HG03095 (cell line): ENCODE measurements at regions not wholly inside any gene's neighbourhood (a gene's known extent, or its start where the extent isn't known, plus 50 kb on each side); places are given as distances from the start of the nearest gene placed in this dataset.
"Not testable (repeated sequence)": the region's sequence is repeated elsewhere in the genome, so short reads cannot be mapped to it uniquely, and the experiment has no call there.

Experiments used
- ATAC-seq: cut with Tn5 transposase; IDR thresholded peaks from one replicate; pipeline ENCODE4 v1.9.1; 2021; ENCODE audit warnings: moderate library complexity; ENCODE audit not compliant: unreplicated experiment

DNA sequence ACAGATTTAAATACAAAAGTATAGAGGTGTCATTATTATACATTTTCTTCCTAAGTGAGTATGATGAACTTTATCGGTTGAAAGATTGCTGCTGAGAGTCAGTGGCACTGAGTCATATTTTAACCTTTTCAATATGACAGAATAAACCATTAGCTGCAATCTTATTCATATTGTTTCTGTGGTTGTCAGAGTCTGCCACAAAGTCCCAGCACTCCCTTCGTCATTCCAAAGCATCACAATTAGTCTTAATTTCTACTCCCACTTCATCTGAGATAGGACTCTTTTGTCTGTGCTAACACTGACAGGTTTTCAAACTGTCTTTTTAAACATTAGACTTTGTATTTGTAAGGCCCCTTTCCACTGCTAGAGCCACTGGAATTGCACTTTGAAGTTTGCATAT, 656.9 kb downstream of the MTRR start:
- no peak for ATAC-seq

GRCh38 chr5:8528106-8528505, 659.2 kb downstream of the MTRR start:
- ATAC-seq = no peak

DNA sequence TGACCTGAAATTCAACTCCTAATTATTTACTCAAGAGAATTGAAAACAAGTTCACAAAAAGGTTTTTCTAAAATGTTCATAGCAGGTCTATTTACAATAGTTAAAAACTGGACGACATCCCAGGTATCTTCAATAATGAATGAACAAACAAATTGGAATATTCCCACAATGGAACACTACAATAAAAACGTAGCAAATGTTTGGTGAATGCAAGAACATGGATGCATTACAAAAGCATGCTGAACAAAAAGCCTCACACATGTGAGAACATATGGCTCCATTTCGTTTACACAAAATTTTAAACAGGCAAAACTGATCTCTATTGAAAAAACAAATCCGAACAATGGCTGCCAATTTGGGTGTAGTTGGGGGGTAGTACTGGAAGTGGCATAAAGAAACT, 669.9 kb downstream of the MTRR start:
- ATAC-seq = no peak

DNA sequence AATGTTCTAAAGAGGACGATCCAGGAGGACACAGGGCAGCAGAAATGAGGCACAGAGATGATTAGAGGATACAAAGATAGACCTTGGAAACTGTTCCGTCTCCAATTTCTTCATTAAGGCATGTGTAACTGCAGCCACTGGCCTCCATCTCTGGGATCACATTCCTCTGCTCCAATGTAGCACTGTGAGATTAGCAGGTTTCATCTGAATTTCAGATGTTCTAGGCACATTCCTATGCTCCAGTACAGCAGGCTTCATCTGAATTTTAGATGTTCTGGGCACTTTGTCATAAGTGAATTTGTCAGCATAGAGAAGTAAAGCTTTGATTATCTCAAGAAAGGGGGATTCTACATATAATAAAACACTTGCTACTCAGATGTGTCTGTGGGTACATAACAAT, 671.4 kb downstream of the MTRR start:
- ATAC-seq = no peak

- no peak for ATAC-seq
These were observed 682.0 kb downstream of the MTRR start for GRCh38 chr5:8550921-8551320.

- ATAC-seq = no peak
These were observed 684.4 kb downstream of the MTRR start for GRCh38 chr5:8553364-8553763.

DNA sequence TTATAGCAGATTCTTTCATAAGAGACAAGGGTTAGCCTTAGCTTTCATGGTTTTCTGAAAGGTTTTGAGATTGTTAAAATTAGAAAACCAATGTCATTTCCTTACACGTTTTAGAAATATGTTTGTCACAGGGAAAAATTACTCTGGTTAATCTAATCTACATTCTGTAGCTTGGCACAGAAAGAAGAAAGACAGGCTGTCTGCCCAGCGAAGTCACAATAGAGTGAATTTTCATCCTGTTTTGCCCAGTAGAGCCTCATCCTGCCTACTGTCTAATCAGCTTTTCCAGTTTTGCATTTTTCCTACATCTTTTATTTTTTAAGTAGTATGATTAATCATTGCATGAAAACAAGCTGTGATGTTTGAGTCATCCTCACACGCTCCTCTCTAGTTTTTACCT, 688.8 kb downstream of the MTRR start:
- no peak for ATAC-seq

DNA sequence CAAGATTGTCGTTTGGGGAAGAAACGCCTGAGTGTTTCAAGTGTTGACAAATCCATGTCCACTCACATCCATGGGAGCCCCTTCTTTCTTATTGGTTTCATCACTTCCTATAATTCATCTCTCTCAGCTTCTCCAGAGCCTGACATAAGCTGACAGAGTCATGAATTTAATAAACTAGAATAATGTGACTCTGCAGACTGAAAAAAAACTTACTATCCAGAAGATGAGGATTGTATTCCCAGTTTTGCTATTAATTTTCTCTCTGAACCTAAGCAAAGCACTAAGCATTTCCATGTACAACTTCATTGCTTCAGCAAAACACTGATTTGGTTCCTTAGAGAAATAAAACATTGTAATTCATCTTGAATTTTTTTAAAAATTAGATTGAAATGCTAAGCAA, 691.8 kb downstream of the MTRR start:
- ATAC-seq = no peak

- no peak for ATAC-seq
These were observed 692.4 kb downstream of the MTRR start for GRCh38 chr5:8561224-8561840.

DNA sequence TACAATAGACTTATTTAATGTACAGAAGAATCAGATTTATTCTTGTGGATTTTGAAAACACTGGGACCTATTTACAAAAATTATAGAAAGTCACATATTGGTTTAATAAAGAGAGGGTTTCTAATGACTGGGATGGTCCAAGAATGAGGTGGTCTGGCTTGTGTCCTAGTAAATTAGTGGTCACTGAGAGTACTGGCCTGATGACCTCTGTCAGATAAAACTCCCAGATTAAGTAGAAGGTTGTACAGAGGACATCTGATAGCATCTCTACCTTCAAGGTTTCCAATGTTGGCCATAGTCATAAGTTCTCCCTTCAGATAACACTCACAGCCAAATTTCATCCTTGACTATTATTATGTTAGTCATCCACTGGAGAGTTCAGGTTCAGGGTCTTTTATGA, 692.9 kb downstream of the MTRR start:
- no peak for ATAC-seq

DNA sequence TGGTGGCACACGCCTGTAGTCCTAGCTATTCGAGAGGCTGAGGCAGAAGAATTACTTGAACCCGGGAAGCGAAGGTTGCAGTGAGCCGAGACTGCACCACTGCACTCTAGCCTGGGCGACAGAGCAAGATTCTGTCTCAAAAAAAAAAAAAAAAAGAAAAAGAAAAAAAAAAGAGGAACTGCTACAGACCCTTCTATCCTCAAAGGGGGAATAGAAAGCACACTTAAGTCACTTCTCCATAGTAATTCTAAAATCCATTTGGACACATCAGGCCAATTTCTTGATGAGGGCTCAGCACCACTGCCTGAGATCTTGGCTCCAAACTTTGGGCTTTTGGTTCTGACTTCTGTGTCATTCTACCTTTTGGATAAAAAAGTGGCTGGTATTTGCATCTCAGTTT, 694.6 kb downstream of the MTRR start:
- not testable (repeated sequence) for ATAC-seq

GRCh38 chr5:8568858-8569257, 699.9 kb downstream of the MTRR start:
- no peak for ATAC-seq

GRCh38 chr5:8570528-8570927, 701.6 kb downstream of the MTRR start:
- ATAC-seq = no peak

DNA sequence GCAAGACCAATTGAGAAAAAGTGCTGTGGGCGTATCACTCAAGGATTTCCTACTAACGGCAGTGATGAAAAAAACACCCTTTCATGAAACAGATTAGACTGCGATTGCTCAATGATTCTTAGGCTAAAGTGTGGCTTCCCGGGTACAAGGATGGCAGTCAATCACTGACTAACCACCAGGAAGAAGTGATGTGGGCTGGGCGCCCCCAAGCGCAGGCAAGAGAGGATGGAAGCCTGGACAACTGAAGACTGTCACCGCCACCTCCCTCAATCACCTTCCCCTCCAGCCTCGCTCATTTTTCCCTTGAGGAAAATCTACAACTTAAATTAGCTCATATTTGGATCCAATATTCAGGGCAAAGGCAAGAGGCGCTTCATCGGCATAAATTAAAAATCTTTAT, 707.2 kb downstream of the MTRR start:
- no peak for ATAC-seq

- no peak for ATAC-seq
These were observed 708.8 kb downstream of the MTRR start for GRCh38 chr5:8577792-8578191.

DNA sequence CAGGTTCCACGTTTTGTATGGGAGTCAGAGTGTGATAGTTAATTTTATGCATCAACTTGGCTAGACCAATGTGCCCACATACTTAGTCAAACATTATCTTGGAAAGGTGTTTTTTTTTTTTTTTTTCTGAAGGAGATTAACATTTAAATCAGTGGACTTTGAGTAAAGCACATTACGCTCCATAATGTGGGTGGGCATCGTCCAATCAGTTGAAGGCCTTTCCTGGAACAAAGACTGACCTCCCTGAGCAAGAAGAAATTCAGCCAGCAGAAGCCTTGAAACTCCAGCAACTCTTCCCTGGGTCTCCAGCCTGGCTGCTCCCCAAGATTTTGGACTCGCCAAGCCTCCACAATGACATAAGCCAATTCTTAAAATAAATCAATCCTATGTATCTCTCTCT, 711.4 kb downstream of the MTRR start:
- no peak for ATAC-seq

DNA sequence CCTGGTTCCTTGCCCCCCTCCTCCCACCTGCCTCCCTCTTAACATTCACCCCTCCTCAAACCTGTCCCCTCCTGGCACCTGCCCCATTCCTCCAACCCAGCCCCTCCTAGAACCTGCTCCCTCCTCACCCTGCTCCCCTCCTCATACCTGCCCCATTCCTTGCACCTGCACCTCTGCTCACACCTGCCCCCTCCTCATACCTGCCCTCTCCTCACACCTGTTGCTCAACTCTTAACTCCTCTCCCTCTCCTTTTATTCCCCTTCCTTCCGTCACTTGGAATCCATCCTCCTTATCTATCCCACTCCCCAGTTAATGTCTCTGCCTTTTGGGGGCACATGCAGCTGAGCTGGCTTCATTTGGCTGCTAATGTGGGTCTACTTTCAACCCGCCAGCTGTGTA, 712.1 kb downstream of the MTRR start:
- ATAC-seq = no peak

- ATAC-seq = no peak
These were observed 716.5 kb downstream of the MTRR start for GRCh38 chr5:8585230-8586018.

DNA sequence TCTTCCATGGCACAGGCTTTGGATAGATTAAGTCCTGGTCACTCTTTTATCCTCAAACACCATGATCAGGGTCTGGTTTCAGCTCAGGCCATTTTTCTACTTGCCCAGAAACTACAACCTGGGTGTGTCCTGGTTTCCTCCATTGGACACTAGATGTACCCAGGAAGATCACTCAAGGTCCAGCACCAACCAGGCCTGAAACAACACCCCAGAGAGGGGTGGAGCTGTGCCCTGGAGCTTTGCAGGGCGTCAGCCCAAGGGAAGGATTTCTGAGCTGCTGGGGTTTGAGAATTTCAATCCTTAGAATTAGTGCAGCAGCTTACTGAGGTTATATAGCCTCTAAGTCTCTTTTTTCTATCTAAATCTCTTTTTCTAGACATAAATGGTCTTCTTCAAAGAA, 722.0 kb downstream of the MTRR start:
- ATAC-seq = no peak

DNA sequence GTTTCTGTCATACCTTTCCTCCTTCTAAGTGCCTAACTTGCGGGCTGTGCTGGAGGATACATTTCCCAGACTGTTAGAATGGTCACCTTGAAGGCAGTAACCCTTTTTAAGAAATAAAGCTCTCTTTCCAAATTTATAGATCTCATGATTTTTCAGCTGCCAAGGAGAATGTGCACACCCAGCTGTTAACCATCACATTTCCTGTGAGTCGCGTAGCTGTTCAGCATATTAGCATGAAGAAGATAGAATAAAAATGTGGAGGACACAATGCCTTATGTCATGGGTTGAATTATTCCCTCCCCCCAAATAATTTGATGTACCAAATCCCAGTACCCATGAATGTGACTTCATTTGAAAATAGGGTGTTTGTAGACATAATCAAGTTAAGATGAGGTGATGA, 729.4 kb downstream of the MTRR start:
- no peak for ATAC-seq

- ATAC-seq = no peak
These were observed 730.0 kb downstream of the MTRR start for GRCh38 chr5:8598996-8599395.

DNA sequence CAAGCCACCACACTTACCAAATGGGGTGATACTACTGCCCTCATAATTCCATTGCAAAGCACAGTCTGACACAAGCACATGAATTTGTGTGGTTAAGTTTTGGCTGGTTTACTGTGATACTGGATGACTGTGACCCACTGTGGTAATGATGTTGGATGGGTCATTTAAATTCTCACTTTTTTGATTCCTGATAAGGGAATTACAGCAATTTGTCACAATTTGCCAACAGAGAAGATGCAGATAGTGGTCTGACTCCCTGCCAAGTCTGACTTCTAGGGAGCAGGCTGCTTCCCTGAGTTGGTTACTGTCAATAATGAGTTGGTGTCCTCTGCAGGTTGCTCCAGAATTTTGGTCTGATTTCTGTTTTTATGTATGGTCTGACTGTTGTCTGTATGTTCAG, 731.9 kb downstream of the MTRR start:
- no peak for ATAC-seq

DNA sequence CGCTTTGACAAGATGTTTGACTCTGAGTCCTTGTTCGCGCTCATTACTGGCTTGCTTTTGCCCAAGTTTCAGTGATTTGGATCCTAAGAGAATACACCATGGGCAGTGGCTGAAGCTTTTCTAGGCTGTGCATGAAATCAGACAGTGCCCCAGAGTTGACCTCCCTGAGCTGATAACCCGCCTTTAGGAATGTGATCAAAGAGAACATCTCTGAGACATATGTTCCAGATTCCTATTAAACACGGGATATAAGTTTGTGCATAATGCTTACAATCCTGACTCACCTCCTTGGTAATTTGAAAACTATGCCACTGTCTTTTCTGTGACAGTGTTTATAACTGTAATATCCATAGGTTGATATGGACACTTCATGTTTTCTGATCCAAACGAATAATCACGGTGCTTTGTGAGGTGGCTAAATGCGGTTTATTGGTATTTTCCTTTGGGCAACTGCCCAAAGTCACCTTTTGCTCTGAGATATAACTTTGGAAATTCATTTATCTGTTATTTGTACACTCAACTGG, 732.9 kb downstream of the MTRR start:
- no peak for ATAC-seq
